GM10266 (cell line): ENCODE measurements at regions not wholly inside any gene's neighbourhood (a gene's known extent, or its start where the extent isn't known, plus 50 kb on each side); places are given as distances from the start of the nearest gene placed in this dataset.

ENCODE experiments used
- DNase-seq: peaks from one replicate; pipeline ENCODE4 v3.0.0; 2012; ENCODE audit errors: extremely low spot score
- TF ChIP-seq, protein P1 (sequence below): IDR thresholded peaks from 2 replicates; pipeline ENCODE4 v1.5.1; 2012; ENCODE audit warnings: mild to moderate bottlenecking, low read depth; ENCODE audit not compliant: control insufficient read depth, insufficient read depth; ENCODE audit errors: missing control alignments

DNA sequence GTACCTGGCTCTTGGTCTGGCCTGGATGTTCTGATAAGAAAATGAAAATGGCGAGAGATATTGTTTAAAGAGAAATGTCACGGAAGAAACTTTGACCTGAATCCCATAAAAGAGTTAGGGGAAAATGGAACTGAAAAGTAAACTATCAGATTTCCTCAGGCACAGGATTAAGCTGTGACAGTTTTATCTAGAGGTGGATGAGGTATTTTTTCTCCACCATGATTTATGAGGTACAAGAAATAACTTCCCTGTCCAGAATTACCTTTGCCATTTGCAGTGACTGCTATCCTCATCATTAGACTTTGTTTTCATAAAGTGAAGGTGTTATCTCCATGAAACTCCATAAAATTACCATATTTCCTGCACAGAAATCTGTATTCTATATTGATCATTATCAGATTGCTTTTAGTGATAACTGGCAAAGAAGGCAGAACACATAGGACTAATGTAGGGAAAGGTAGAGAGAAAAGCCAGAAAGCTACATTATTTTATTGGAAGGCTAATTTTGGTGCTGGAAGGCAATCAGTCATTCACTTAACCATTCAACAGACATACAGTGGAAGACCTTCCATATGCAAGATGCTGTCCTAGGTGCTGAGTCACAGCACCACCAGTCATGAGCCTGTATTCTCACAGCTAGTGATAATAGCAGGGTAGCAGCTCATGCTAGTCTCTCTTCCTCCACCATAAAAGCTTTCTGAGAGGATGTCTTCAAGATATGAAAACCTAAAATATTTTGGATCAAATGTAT is 427.3 kb upstream of the CITED2 start:
- TF ChIP-seq, protein P1, sequence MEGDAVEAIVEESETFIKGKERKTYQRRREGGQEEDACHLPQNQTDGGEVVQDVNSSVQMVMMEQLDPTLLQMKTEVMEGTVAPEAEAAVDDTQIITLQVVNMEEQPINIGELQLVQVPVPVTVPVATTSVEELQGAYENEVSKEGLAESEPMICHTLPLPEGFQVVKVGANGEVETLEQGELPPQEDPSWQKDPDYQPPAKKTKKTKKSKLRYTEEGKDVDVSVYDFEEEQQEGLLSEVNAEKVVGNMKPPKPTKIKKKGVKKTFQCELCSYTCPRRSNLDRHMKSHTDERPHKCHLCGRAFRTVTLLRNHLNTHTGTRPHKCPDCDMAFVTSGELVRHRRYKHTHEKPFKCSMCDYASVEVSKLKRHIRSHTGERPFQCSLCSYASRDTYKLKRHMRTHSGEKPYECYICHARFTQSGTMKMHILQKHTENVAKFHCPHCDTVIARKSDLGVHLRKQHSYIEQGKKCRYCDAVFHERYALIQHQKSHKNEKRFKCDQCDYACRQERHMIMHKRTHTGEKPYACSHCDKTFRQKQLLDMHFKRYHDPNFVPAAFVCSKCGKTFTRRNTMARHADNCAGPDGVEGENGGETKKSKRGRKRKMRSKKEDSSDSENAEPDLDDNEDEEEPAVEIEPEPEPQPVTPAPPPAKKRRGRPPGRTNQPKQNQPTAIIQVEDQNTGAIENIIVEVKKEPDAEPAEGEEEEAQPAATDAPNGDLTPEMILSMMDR: no peak
- DNase-seq: no peak

DNA sequence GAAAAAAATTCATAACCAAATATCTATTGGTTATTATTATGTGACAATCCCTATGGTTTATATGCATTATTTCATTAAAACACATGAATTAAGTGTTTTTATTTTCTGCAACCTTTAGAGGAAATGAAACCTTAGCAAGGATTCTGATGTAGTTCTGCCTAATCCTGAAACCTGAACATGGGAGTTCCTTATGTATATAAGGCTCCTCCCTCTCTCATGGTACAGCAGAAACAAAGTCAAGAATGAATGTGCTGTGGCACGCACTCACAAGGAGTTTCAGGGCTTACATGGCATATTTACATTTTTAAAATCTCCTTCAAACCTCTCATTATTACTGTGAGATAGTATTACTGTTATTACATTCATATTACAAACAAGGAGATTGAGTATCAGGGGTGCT is 426.4 kb upstream of the CITED2 start:
- DNase-seq: no peak
- TF ChIP-seq, protein P1: no peak

DNA sequence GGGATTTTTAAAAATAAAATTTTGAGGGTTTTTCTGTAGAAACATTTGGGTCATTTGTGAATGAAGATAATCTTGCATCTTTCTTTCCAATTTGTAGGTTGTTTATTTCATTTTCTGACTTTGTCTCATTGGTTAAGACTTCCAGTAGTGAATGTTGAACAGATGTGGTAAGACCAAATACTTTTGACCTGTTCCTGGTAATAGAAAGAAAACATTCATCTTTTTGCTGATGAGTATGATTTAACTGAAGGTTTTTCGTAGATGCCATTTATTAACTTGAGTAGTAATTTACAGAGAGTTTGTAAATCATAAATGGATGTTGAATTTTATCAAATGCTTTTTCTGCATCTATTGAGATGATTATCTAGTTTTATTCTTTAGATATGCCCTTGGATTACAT is 416.1 kb upstream of the CITED2 start:
- no peak for DNase-seq
- TF ChIP-seq, protein P1: no peak

DNA sequence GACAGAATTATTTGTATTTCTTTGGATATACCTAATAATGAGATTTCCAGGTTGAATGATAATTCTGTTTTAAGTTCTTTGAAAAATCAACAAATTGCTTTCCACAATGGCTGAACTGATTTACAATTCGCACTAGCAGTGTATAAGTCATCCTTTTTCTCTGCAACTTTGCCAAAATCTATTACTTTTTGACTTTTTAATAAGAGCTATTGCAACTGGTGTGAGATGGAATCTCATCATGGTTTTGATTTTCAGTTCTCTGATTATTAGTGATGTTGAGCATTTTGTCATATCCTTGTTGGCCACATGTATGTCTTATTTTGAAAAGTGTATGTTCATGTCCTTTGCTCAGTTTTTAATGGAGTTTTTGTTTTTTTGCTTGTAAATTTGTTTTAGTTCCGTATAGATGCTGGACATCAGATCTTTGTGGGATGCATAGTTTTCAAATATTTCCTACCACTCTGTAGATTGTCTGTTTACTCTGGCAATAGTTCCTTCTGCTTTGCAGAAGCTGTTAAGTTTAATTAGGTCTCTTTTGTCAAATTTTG is 409.8 kb upstream of the CITED2 start:
- no peak for DNase-seq
- TF ChIP-seq, protein P1: no peak

DNA sequence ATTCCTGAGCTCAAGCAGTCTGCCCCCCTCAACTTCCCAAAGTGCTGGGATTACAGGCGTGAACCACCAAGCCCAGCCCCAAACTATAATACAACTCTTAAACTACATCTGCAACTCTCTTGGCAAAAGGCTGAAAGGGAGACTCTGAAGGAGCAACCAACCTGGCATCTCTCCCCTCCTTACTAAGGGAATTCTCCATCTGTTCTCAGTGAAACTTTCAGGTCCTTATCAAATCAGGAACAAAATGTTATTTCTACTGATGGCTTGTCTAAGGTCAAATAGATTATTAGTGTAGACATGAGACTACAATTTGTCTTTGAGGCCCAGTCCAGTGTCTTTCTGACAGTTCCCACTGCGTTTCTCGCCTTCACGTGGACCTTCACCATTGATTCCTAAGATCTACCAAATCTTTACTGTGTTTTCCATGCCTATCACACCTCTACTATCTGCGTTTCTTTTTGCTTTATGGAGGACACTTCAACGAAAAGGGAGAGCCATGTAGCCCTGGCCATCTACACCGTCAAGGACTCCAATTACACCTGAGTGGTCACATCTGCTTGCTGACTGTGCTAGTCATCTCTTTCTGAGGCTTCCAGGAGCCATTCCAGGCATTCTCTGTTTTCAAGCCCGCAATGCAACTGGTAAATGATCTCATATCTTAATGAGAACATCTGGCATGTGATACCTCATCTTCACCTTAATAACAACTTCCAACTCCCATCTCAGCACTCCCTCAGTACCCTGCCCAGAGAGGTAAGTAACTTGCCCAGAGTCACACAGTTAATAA is 405.7 kb upstream of the CITED2 start:
- TF ChIP-seq, protein P1: no peak
- DNase-seq: no peak

DNA sequence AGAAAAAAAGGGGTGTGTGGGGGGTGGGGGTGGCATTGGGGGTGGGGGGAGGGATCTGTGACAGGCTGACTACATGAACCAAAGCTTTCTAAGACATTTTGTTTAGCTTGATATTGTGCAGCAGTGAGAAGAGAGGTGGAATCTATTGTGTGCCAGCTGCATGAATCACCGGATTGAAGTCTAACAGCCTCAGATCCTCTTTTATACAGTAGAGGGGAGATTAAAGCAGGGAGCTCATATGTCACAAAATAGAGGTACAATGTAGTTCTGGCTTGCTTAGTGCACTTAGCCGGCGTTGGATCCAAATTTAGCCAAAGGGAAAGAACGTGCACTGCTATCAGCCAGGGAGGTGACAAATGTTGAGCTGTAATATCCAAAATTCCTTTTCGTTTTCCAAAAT is 404.2 kb upstream of the CITED2 start:
- DNase-seq: no peak
- TF ChIP-seq, protein P1: no peak

DNA sequence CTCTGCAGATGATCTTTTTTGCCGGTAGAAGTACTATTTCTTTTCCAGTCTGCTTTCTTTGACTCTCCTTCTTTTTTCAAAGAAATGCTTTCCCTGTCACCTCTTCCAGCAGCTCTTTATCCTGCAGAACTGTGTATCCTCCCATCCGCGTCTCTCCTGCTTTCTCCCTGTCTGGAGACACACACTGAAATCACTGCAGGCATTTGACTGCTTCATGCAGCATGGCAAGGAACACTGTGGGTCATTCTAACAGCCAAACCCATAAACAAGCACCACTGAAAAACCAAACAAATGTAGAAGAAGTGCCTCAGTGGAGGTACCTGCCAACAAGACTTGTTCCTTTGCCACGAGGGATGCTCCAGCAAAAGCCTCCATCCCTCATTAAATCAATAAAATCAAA is 403.7 kb upstream of the CITED2 start:
- DNase-seq: no peak
- TF ChIP-seq, protein P1: no peak
